NCI-H2081 treated with DMSO at 0.1 percent for 48 hours (cell line): ENCODE measurements at regions not wholly inside any gene's neighbourhood (a gene's known extent, or its start where the extent isn't known, plus 50 kb on each side); places are given as distances from the start of the nearest gene placed in this dataset.

Experiments
- DNase-seq: peaks from one replicate; lab custom pipeline; 2025; lab: John Stamatoyannopoulos, UW

DNA sequence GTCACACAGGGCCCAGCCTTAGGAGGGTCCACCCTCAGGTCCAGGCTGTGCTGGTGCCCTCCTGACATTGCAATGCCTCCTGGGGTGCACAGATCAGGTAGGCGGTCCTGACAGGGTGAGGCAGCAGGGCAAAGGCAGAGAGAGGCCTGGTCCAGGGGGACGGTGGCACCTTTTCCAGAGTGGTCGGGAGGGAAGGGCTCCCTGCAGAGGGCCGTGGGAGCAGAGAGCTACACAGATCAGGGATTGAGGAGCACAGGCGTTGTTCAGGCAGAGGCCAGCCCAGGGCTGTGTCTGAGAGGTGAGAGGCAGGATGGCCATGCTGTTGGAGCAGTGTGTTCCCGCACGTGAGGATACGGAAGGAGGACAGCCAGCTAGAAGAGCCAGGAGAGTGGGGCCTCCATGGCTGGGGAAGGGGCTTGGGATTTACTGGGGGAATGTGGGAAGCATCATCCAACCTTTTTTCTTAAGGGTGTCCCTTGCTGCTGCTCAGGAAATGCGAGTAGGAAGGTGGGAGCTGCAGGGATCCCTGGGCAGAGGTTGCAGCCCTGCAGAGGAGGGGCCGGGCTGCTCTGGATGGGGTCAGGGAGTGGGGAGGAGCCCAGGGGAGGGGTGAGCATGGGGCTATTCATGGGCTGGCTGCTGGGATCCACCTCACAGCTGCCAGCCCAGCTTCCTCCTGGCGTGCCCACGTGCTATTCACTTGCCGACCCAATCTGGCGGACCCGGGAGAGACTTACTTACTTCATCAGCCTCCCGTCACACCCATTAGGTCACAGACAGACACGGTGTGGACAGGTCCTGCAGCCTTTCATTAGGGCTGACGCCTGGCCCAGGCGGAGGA lies 1516.4 kb downstream of the TBC1D22A start:
- no peak for DNase-seq

- no peak for DNase-seq
Observed at GRCh38 chr22:48277868-48278581, 1515.6 kb downstream of the TBC1D22A start.

DNA sequence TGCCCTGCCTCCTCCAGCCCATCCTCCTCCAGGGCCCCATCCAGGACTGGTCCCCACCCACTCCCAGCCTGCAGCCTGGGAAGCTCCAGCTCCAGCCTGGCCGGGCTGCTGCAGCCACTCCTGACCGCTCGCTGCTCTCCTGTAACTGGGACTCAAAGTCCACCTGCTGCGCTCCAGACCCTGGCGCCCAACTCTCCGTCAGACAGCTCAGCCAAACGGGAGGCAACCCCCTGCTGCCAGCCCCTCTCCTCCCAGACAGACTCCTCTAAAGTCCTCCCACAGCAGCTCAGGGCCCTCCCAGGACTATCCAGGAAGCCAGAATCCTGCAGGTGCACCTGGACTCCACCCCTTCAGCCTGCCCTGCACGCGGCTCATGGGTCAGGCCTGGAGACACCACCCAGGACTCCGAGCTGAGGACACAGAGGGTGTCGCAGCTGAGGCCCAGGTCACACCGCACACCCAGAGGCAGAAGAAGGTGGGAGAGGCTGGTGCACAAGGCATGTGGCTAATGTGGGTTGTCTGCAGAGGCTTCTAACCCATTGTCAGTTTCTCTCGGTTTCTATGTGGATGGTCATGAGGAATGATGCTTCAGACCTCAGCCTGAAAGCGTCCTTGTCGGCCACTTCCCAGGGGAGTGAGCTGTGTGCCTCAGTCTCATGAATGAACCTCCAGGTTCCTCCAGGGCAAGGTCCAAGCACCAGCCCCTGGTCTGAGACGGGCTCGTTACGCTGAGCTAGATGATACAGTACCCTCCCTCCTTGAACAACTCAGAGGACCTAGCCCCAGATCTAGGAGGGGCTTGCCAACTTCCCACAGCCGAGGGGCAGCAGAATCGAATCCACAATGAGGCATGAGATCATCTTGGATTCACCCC lies 1514.8 kb downstream of the TBC1D22A start:
- no peak for DNase-seq

DNA sequence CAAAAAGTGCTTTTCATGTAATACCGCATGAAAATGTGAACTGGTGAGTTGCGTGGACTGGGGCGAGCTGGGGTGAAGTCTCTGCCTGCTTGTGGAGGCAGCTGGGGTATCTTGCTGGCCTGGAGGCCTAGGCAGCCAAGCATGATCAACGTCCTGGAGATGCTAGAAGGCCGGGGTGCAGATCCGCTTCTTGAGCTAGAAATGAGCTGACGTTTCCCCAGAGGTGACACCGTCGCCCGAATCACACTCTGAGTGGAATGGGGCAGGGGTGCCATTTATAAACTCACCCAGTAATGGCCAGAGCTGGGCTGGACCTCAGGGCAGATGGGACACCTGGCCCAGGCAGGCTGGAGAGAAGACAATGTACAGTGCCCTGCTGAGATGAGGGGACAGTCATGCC lies 1513.0 kb downstream of the TBC1D22A start:
- no peak for DNase-seq

- DNase-seq: no peak
Observed at GRCh38 chr22:48270731-48271130, 1508.3 kb downstream of the TBC1D22A start.

DNA sequence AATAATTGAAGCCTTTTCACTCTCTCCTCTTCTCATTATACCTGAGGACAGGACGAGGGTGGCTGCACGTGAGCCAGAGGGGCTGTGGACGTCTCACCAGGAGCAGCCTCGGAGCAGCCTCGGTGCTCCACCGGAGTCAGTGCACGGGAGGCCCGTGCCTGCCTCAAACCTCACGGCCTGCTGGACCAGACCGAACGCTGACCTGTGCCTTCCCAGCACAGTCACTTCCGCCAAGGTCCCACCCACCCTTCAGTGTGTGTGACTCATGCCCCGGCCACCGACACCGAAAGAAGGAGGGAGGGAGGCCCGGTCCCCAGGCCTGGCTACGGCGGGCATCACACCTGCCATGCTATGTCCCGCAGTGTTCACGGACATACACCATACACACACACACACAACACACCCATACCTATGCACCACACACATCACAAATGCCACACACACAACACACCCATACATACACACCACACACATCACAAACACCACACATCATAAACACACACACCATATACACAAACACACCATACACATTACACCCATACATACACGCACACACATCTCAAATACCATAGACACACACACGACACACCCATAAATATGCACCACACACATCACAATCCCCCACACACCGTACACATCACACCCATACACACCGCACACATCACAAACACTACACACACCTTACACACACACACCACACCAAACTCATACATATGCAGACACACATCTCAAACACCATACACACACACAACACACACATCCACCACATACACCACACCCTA lies 1506.5 kb downstream of the TBC1D22A start:
- DNase-seq: no peak

GRCh38 chr22:48268293-48268692 lies 1505.8 kb downstream of the TBC1D22A start:
- DNase-seq: no peak

- DNase-seq: no peak
Observed at GRCh38 chr22:48267681-48268080, 1505.2 kb downstream of the TBC1D22A start.

DNA sequence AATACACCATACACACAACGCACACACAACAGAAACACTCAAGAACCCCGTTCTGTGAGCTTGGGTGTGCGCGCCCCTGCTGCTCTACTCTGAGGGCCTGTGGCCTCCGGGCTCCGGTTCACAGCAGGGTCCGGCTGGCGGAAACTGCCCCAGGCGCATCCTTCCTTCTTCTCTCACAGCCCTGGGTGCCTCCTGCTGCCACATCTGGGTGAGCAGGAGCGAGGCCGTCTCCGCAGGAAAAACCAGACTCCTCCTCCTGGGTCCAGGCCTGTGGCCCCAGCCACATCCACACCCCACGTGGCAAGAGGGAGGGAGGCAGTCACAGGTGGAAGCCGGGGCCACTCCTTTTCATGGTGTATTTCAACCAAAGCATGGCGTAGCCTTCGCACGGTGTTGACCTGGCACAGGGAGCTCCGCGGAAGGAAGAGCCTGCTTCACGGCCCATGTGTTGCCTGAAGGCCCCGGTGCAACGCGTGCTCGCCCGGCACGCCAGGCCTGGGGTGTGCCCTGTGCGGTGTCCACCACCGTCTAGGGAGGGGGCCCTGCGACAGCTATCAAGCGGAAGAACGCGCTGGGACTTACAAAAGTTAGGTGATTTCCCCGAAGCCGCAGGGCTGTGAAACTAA lies 1502.7 kb downstream of the TBC1D22A start:
- DNase-seq: no peak

DNA sequence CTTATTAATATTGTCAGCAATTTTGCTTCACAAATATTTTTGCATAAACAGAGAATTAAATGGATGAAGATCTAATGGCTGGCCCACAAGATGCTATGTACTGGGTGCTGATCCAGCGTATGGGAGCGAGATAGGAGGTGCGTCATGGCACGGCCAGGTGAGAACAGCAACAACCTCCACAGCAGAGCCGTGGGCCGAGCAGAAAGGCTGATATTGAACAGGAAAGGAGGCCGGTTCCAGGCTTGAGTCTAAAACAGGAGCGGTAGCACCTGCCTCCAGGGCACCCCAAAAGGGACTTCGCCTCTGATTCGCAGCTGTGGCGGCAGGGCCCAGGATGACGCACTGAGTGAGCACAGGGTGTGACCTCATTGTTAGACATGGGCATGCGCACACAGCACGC lies 1502.1 kb downstream of the TBC1D22A start:
- DNase-seq: no peak

GRCh38 chr22:48263791-48264351 lies 1501.4 kb downstream of the TBC1D22A start:
- no peak for DNase-seq

DNA sequence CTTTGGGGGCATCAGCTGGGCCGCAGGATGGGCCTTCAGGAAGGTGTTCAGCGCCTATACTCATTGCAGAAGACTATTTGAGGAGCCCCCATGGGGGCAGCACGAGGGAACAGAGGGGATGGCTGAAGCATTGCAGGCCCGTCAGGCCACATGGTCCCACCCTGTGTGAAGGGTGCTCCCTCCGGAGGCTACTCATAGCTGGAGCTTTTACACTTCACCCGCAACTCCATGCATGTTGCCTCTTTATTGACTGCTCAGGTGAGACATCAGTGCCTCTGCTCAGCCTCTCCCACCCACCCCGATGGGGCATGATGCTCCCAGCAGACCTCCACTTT lies 1500.9 kb downstream of the TBC1D22A start:
- DNase-seq: no peak

DNA sequence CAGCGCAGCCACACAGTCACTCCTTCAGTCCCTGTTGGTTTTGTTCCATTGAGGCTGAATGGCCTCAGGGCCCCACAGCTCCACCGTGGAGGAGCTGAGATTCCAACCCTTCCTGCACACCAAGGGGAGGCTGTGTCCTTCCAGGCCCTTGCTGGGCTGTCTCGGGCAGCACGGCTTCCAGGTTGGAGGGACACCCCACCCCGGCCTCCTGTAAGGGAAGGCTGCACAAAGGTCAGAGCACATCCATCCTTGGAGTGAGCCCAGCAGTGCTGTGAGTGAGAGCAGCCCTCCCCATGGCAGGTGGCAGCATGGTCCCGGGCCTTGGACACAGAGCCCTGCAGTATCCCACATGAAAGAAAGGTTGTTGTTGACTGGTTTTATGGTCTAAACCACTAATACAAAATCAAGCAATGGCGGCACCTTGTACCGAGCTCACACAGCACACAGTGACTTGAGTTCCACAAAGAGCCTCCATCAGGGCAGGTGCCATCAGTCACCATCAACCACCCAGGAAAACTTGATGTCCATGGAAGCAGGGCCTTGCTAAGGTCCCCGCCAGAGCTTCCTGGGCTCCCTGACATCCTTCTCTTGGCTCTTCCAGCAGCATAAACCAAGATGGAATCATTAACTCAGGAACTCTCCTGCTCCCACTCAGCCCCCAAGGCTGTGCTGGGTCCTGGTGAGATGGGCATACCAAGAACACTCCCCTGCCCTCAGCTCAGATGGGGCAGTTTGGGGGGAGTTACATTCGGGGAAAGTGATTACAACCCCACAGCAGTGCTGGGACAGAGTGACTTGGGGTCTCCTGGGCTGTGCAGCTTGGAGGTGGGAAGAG lies 1500.4 kb downstream of the TBC1D22A start:
- DNase-seq: no peak

DNA sequence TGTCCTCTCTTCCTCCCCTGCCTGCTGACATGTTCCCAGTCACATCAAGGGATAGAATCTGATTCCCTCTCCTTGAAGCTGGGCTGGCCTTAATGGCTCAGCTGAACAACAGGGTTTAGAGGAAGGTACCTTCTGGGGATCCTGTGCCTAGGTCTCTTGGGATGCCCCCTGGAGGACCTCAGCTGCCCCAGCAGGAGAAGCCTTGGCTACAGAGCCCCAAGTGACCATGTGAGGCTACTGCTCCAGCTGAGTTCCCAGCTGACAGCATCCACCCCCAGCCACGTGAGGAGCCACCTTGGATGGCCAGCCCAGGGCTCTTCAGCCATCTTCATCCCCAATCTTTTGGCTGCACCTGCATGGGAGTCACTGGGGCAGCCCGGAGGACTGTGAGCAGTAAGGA lies 1499.3 kb downstream of the TBC1D22A start:
- no peak for DNase-seq

DNA sequence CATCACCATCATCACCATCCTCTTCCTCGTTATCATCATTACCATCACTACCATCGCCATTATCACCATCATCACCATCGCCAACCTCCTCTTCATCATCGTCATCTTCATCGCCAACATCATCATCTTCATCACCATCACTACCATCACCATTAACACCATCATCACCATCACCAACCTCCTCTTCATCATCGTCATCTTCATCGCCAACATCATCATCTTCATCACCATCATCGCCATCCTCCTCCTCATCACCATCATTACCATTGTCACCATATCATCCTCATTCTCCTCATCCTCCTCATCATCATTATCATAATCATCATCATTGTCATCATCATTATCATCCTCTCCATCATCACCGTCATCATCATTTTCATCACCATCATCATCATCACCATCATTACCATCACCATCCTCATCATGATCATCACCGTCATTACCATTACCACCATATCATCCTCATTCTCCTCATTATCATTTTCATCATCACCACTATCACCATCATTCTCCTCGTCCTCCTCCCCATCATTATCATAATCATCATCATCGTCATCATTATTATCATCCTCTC lies 1498.7 kb downstream of the TBC1D22A start:
- no peak for DNase-seq

GRCh38 chr22:48259991-48260670 lies 1497.7 kb downstream of the TBC1D22A start:
- DNase-seq: no peak

DNA sequence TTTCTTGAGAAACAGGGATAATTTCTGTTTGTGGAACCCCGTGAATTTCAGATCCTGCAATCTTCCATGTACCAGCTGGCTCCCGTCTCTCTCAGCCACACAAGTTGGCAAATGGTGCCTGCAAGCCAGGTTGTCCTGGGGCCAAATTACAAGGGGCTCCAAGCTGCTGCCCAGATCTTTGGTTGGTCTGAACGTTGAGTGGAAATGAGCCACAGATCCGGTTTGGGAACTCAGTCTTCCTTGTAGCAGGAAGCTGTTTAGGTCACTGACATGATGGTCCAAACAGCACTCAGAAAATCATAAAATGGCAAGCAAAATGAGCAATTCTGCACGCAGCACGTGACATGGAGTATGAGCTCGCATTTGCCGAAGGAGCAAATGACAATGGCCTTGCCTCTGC lies 1496.4 kb downstream of the TBC1D22A start:
- DNase-seq: no peak

DNA sequence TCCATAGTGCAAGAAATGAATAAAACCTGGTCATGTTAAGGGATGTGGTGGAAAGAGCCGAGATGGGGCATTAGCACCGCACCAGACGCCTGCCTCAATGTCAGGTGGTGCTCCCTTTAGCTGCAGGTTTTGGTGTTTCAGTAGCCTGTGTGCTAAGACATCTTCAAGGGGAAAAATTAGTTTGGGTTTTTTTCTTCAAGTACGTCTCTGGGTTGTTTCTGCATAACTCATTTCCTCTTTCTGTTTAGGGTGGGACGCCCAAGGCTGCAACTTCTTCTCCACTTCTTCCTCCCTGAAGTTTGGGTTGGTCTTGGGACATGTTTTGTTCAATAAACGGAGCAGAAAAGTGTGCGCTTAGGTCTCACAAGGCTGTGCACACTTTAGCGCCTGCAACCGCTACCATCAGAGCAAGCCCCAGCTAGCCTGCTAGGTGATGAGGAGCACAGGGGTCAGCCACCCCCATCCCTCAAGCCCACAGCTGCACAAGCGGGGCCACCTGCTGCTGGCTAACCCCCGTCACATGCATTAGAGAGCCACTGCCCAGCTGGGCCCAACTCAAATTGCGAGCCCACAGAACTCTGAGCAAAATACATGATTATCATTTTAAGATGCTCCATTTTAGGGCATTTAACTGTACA lies 1495.7 kb downstream of the TBC1D22A start:
- DNase-seq: no peak

DNA sequence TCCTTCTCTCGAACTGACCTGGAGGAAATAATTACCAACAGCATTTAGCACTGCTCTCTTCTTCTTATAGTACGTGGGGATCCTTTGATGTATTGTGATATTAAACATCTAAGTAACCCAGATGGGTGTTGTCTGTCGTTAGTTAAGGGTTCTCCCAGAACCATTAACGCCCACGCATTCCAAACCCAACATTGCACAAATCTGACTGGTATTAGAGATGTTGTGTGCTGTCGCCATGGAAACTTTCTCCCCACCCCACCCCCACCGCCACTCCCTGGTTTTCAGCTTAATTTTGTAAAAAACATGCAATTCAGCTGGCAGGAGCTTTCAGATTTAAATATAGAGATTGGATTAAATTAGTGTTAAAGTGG lies 1495.2 kb downstream of the TBC1D22A start:
- no peak for DNase-seq
